Ishikawa (cell line): ENCODE measurements at regions not wholly inside any gene's neighbourhood (a gene's known extent, or its start where the extent isn't known, plus 50 kb on each side); places are given as distances from the start of the nearest gene placed in this dataset.

Source experiments
- CEBPB ChIP-seq: IDR thresholded peaks from 2 replicates; pipeline ENCODE4 v1.6.1; 2012
- CREB1 ChIP-seq: IDR thresholded peaks from 2 replicates; pipeline ENCODE4 v1.6.1; 2012; ENCODE audit warnings: low read depth
- EGR1 ChIP-seq: IDR thresholded peaks from 2 replicates; pipeline ENCODE4 v1.6.1; 2012
- EP300 ChIP-seq: IDR thresholded peaks from 2 replicates; pipeline ENCODE4 v1.6.1; 2012; ENCODE audit warnings: borderline replicate concordance
- FOXM1 ChIP-seq: IDR thresholded peaks from 2 replicates; pipeline ENCODE4 v1.6.1; 2012; ENCODE audit warnings: low read depth, borderline replicate concordance
- MAX ChIP-seq: IDR thresholded peaks from 2 replicates; pipeline ENCODE4 v1.6.1; 2012
- NFIC ChIP-seq: IDR thresholded peaks from 2 replicates; pipeline ENCODE4 v1.6.1; 2012
- RAD21 ChIP-seq: IDR thresholded peaks from 2 replicates; pipeline ENCODE4 v1.6.1; 2012; ENCODE audit warnings: low read depth
- REST ChIP-seq: IDR thresholded peaks from 2 replicates; pipeline ENCODE4 v1.6.1; 2012; ENCODE audit warnings: low read depth, mild to moderate bottlenecking
- TAF1 ChIP-seq: IDR thresholded peaks from 2 replicates; pipeline ENCODE4 v1.6.1; 2012; ENCODE audit warnings: low read depth, mild to moderate bottlenecking
- TCF12 ChIP-seq: IDR thresholded peaks from 2 replicates; pipeline ENCODE4 v1.6.1; 2012; ENCODE audit warnings: low read depth
- TEAD4 ChIP-seq: IDR thresholded peaks from 2 replicates; pipeline ENCODE4 v1.6.1; 2012
- USF1 ChIP-seq: IDR thresholded peaks from 2 replicates; pipeline ENCODE4 v1.6.1; 2012
- YY1 ChIP-seq: IDR thresholded peaks from 2 replicates; pipeline ENCODE4 v1.6.1; 2012; ENCODE audit warnings: low read depth
- ZBTB7A ChIP-seq: IDR thresholded peaks from 2 replicates; pipeline ENCODE4 v1.6.1; 2012; ENCODE audit warnings: low read depth

- TF ChIP-seq RAD21 (no peak), EGR1 (no peak), USF1 (no peak), CREB1 (no peak), TEAD4 (no peak), REST (no peak), NFIC (no peak), TAF1 (no peak), FOXM1 (no peak), TCF12 (no peak), EP300 (no peak)
Observed at GRCh38 chr22:22830957-22831688, 56.5 kb upstream of the IGLL5 start.

DNA sequence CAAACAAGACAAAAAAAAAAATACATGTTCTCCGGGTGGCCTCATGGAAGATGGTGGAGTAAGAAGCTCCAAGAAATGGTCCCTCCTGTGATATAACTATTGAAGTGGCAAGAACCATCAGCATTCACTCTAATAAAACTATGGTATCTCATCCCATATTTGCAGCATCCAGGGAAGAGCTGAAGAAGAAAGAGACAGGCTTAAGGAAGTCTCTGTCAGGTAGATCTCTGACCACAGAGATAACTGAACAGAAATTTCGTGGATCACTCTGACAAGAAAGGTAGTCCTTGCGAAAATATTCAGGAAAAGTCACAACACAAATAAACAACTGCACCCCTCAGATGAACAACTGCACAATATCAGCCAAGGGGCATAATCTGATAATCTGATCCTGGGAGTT is 54.6 kb upstream of the IGLL5 start:
- TF ChIP-seq CREB1 = no peak

DNA sequence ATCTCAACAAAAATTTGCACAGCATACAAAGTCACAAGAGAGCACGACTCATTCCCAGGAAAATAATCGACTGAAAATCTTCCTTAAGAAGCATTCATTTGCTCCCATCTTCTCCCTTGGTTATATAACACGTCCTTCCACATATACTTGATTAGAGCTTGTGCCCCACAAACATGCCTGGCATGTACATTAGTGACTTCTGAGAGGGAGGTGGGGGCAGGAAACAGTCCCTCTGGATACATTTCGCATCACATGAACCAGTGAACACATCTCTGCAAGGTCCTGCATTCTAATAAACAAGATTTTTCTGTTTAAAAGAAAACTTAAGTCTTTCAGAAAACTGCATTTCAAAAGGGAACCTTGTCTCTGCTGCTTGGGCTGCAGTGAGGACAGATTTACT is 54.1 kb upstream of the IGLL5 start:
- TF ChIP-seq EP300 = no peak
- no peak for TF ChIP-seq TCF12
- no peak for TF ChIP-seq USF1
- no peak for TF ChIP-seq CEBPB
- no peak for TF ChIP-seq MAX
- no peak for TF ChIP-seq CREB1
- TF ChIP-seq REST = no peak
- TF ChIP-seq FOXM1 = no peak
- no peak for TF ChIP-seq TEAD4
- TF ChIP-seq YY1 = no peak
- TF ChIP-seq EGR1 = no peak

- TF ChIP-seq YY1 (no peak), TEAD4 (no peak), CREB1 (no peak), NFIC (no peak), CEBPB (no peak), USF1 (no peak), ZBTB7A (no peak), EGR1 (no peak), TCF12 (no peak)
Observed at GRCh38 chr22:22834204-22834603, 53.4 kb upstream of the IGLL5 start.

DNA sequence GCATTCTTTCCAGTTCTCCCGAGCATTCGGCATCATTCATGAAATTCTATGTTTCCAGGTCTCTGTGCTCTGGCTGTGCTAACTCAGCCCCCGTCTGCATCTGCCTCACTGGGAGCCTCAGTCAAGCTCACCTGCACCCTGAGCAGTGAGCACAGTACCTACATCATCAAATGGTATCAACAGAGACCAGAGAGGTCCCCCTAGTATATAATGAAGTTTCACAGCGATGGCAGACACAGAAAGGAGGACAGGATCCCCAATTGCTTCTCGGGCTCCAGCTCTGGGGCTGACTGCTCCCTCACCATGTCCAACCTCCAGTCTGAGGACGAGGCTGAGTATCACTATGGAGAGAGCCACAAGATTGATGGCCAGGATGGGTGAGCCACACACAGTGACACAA is 52.8 kb upstream of the IGLL5 start:
- TF ChIP-seq NFIC (no peak), CEBPB (no peak), EP300 (no peak), RAD21 (no peak), FOXM1 (no peak), REST (no peak), YY1 (no peak), USF1 (no peak)
